Colonic mucosa (tissue), 4 donors: ENCODE measurements at regions not wholly inside any gene's neighbourhood (a gene's known extent, or its start where the extent isn't known, plus 50 kb on each side); places are given as distances from the start of the nearest gene placed in this dataset.

Experiments used
- DNase-seq: peaks from one replicate; pipeline ENCODE4 v3.0.0-alpha.2; 2020
- H3K27ac ChIP-seq: fragments of 200-600 bp; one replicate; pipeline ENCODE4 v1.8.0; 2021
- H3K27me3 ChIP-seq: fragments of 200-600 bp; one replicate; pipeline ENCODE4 v1.8.0; 2021
- H3K36me3 ChIP-seq: fragments of 200-600 bp; one replicate; pipeline ENCODE4 v1.8.0; 2021
- H3K4me1 ChIP-seq: fragments of 200-600 bp; one replicate; pipeline ENCODE4 v1.8.0; 2021; ENCODE audit warnings: mild to moderate bottlenecking
- H3K4me3 ChIP-seq: fragments of 200-600 bp; one replicate; pipeline ENCODE4 v1.8.0; 2021
- H3K9ac ChIP-seq, 2 donors: one replicate each; pipeline ENCODE4 v1.7.0; 2013; ENCODE audit warnings: control low read depth in 2 of 2, low read depth in 2 of 2, low read length in 2 of 2
- H3K9me3 ChIP-seq: fragments of 200-600 bp; one replicate; pipeline ENCODE4 v1.8.0; 2021
- intact Hi-C: fragments of 100-400 bp; cut with DNase I; formaldehyde crosslinking; loops from one replicate; pipeline ENCODE4 v1.14.1; 2022
- TF ChIP-seq, protein P1 (sequence below): fragments of 200-600 bp; IDR thresholded peaks from one replicate; pipeline ENCODE4 v1.8.0; 2022; ENCODE audit warnings: antibody characterized with exemption, mild to moderate bottlenecking
- donor health status: healthy.
- donor health status: DM: no; HTN: no; CAD: no.
- donor health status: DM: no; HTN: no; CAD: no.

DNA sequence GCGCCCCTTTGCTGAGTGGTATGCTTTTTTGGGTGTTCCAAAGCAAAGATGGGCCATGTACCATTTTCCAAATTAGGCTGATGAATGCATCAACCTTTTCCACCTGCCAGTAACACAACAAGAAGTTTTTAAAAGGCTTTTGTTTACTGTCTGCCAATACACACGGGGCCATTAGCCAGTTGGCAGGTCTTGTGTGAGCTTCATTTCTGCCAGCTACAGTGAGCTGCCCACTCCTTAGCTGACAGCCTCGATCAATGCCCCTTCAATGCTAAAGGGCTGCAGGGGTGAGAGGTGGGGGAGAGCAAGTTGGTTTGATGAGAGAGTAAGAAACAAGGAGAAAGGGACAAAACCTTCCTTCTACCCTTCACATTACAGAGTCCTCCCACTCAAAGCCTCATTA is 128.7 kb downstream of the C5orf15 start:
- H3K9me3 ChIP-seq: no peaks in the 10 kb centered on the region
- no peak for DNase-seq
- intact Hi-C loops: no loop called here
- H3K36me3 ChIP-seq: no peaks in the 10 kb centered on the region
- no peaks in the 10 kb centered on the region for H3K27me3 ChIP-seq
- no peak overlapping the region for H3K9ac ChIP-seq
- TF ChIP-seq, protein P1, sequence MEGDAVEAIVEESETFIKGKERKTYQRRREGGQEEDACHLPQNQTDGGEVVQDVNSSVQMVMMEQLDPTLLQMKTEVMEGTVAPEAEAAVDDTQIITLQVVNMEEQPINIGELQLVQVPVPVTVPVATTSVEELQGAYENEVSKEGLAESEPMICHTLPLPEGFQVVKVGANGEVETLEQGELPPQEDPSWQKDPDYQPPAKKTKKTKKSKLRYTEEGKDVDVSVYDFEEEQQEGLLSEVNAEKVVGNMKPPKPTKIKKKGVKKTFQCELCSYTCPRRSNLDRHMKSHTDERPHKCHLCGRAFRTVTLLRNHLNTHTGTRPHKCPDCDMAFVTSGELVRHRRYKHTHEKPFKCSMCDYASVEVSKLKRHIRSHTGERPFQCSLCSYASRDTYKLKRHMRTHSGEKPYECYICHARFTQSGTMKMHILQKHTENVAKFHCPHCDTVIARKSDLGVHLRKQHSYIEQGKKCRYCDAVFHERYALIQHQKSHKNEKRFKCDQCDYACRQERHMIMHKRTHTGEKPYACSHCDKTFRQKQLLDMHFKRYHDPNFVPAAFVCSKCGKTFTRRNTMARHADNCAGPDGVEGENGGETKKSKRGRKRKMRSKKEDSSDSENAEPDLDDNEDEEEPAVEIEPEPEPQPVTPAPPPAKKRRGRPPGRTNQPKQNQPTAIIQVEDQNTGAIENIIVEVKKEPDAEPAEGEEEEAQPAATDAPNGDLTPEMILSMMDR: no peak
- no peak overlapping the region for H3K27ac ChIP-seq
- no peak overlapping the region for H3K4me3 ChIP-seq
- H3K4me1 ChIP-seq: no peaks in the 10 kb centered on the region

DNA sequence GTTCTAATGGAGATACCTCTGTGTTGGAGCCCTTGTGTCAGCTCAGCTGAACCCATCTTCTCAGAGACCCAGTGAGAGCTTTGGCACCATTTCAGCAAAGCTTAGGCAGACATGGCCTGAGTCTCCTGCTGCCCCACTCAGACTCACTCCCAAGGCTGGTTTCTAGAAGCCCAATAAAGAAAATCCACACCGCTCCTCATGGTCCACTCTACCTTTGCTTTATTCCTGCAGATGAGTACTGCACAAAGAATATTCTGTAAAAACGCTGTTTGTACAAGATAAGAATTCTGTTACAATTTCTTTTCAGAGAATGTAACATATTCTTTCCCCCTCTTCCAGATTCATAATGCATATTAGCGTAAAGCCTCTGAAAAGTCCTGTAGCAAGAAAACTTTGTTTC is 129.3 kb downstream of the C5orf15 start:
- TF ChIP-seq, protein P1: no peak
- no peak overlapping the region for H3K9ac ChIP-seq
- no peaks in the 10 kb centered on the region for H3K9me3 ChIP-seq
- H3K4me3 ChIP-seq: no peak overlapping the region
- no peaks in the 10 kb centered on the region for H3K36me3 ChIP-seq
- no peaks in the 10 kb centered on the region for H3K27me3 ChIP-seq
- H3K27ac ChIP-seq: no peak overlapping the region
- no peak for DNase-seq
- H3K4me1 ChIP-seq: no peaks in the 10 kb centered on the region
- intact Hi-C loops: no loop called here

DNA sequence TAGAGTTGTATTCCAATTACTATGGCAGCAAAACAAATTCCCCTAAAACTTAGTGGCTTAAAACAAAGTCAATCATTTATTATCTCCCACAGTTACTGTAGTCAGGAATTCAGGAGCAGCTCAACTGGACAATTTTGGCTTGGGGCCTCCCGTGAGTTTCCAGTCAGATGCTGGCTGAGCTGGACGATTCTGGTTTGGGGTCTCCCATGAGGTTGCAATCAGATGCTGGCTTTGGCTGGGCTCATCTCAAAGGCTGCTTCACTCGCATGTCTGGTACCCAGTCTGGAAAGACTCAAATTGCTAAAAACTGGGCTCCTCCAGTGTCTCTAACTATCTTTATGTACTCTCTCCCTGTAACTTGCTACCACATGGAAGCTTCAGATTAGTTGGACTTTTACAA is 130.1 kb downstream of the C5orf15 start:
- DNase-seq: no peak
- H3K36me3 ChIP-seq: no peaks in the 10 kb centered on the region
- TF ChIP-seq, protein P1: no peak
- H3K4me3 ChIP-seq: no peak overlapping the region
- H3K27me3 ChIP-seq: no peaks in the 10 kb centered on the region
- H3K9me3 ChIP-seq: no peaks in the 10 kb centered on the region
- H3K9ac ChIP-seq: no peak overlapping the region
- no peak overlapping the region for H3K27ac ChIP-seq
- no peaks in the 10 kb centered on the region for H3K4me1 ChIP-seq
- intact Hi-C loops: no loop called here

DNA sequence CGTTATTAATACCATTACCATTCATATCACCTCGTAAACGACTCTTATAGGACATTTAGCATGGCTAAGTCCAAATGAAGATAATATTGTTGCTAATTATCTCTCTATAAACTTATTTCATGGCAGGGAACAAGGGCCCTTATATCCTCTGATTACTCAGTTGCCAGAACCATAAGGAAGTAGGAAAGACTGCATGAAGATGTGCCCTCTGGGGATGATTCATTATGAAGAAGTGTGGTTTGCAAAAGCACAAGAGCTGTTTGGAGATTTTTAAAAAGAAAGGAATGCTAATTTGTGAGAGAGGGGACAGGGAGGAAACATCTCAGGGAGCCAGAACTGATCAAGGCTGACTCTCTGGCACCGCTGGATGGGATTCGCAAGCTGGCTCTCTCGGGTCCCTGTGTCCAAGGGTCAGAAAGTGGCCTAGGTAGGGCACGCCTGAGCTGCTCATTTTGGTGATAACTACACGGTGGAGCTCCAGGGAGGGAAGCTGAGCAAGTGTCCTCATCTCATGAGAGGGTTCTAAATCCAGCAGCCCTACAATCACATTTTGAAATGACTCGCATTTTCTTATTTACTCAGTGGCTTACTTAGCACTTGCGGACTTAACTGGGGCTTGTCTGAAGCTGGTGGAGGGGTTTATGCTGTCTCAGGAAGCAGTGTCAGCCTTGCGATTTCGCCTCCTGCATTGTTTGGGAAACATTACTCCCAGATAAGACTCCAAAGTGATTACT is 136.8 kb downstream of the C5orf15 start:
- Histone ChIP-seq H3K36me3 (no peaks in the 10 kb centered on the region), H3K4me3 (no peak overlapping the region), H3K4me1 (no peaks in the 10 kb centered on the region), H3K27ac (no peak overlapping the region), H3K9me3 (no peaks in the 10 kb centered on the region), H3K27me3 (no peaks in the 10 kb centered on the region), H3K9ac (no peak overlapping the region)
- no peak for DNase-seq
- TF ChIP-seq, protein P1: no peak
- intact Hi-C loops: no loop called here

DNA sequence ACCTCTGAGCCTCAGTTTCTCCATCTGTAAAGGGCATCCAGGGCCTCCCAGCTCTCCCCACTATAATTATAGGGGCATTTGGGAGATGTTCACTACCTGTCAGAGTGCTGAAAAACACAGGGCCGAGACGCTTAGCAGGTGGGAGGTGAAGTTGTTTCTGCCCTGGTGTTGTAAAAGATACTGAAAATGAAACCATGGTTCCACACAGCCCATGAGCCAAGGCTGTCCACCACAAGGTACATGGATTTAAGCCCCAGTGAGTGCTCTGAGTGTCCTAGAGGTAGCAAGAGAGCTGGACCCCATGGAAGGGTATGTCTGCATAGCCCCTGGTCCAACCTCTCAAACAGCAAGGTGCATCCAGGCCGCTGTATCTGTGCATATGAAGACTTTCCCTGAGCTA is 137.5 kb downstream of the C5orf15 start:
- Histone ChIP-seq H3K9me3 (no peaks in the 10 kb centered on the region), H3K36me3 (no peaks in the 10 kb centered on the region), H3K27ac (no peak overlapping the region), H3K4me3 (no peak overlapping the region), H3K9ac (no peak overlapping the region), H3K27me3 (no peaks in the 10 kb centered on the region), H3K4me1 (no peaks in the 10 kb centered on the region)
- intact Hi-C loops: no loop called here
- TF ChIP-seq, protein P1: no peak
- no peak for DNase-seq
